Mucosa of descending colon (tissue), 3 donors: ENCODE measurements at regions not wholly inside any gene's neighbourhood (a gene's known extent, or its start where the extent isn't known, plus 50 kb on each side); places are given as distances from the start of the nearest gene placed in this dataset.

Experiments used
- ATAC-seq: fragments of 200-7000 bp; cut with Tn5 transposase; one replicate; pipeline ENCODE4 v1.9.1; 2020; ENCODE audit warnings: mild to moderate bottlenecking, moderate library complexity
- DNase-seq, 3 donors: peaks; one replicate each; pipeline ENCODE4 v3.0.0-alpha.2; 2020
- H3K36me3 ChIP-seq: fragments of 200-600 bp; one replicate; pipeline ENCODE4 v1.8.0; 2021; ENCODE audit warnings: low read depth, mild to moderate bottlenecking
- H3K4me1 ChIP-seq: fragments of 200-600 bp; one replicate; pipeline ENCODE4 v1.8.0; 2021; ENCODE audit warnings: low read depth, mild to moderate bottlenecking
- H3K4me3 ChIP-seq: fragments of 200-600 bp; one replicate; pipeline ENCODE4 v1.8.0; 2021; ENCODE audit warnings: mild to moderate bottlenecking
- H3K9me3 ChIP-seq: fragments of 200-600 bp; one replicate; pipeline ENCODE4 v1.8.0; 2021; ENCODE audit warnings: mild to moderate bottlenecking
- intact Hi-C, 2 donors: fragments of 100-400 bp; cut with DNase I in 1 of 2; cut with micrococcal nuclease in 1 of 2; formaldehyde crosslinking; loops; one replicate each; pipeline versions ENCODE4 v1.11.0 to v1.11.1; 2022; cut with DNase I, micrococcal nuclease
- TF ChIP-seq, protein P1 (sequence below): fragments of 200-600 bp; IDR thresholded peaks from one replicate; pipeline ENCODE4 v1.8.0; 2022; ENCODE audit warnings: antibody characterized with exemption, mild to moderate bottlenecking
- donor health status: DM: no; HTN: no; CAD: no; lungs with moderate emphysema.
- donor health status: DM: no; HTN: no; CAD: no.
- donor health status: DM: no; HTN: yes; CAD: no.

DNA sequence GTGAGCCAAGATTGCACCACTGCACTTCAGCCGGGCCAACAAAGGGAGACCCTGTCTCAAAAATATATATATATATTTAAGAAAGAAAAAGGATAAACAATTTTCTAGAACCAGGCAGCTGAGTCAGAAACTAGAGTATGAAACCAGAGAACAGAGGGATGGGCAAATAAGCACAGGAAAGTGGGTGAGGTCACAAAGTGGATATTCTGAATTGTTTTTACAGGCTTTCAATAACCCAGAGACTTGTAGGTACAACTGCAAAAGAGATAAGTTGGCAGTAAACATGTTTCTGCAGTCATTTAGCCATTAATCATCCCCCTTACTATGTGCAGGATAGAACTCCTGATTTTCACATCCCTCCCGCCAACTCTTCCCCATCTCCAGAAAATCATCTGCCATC lies 94.2 kb downstream of the BTG1 start:
- no peaks in the 10 kb centered on the region for H3K9me3 ChIP-seq
- TF ChIP-seq, protein P1, sequence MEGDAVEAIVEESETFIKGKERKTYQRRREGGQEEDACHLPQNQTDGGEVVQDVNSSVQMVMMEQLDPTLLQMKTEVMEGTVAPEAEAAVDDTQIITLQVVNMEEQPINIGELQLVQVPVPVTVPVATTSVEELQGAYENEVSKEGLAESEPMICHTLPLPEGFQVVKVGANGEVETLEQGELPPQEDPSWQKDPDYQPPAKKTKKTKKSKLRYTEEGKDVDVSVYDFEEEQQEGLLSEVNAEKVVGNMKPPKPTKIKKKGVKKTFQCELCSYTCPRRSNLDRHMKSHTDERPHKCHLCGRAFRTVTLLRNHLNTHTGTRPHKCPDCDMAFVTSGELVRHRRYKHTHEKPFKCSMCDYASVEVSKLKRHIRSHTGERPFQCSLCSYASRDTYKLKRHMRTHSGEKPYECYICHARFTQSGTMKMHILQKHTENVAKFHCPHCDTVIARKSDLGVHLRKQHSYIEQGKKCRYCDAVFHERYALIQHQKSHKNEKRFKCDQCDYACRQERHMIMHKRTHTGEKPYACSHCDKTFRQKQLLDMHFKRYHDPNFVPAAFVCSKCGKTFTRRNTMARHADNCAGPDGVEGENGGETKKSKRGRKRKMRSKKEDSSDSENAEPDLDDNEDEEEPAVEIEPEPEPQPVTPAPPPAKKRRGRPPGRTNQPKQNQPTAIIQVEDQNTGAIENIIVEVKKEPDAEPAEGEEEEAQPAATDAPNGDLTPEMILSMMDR: no peak
- no peaks in the 10 kb centered on the region for H3K36me3 ChIP-seq
- H3K4me1 ChIP-seq: no peaks in the 10 kb centered on the region
- ATAC-seq (no peak), DNase-seq (no peak)
- intact Hi-C loops: no loop called here
- no peak overlapping the region for H3K4me3 ChIP-seq

DNA sequence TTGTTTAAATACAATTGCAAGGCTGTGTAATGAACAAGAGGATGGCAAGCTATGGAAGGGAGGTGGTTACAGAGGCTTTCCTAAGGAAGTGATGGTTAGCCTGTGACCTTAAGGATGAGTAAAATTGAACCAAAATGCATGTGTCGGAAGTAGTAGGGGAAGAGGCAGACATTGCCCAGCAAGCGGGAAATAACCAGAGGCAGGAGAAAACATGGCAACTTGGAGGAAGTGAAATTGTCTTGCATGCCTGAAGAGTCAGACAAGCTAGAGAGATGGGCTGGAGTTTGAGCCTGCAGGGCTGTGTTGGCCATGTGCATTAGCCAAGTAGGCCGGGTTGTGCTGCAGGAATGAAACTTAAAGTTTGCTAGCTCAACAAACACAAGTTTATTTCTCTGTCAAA lies 96.2 kb downstream of the BTG1 start:
- Histone ChIP-seq H3K4me1 (no peaks in the 10 kb centered on the region), H3K9me3 (no peaks in the 10 kb centered on the region), H3K36me3 (no peaks in the 10 kb centered on the region), H3K4me3 (no peak overlapping the region)
- intact Hi-C loops: no loop called here
- DNase-seq (no peak), ATAC-seq (no peak)
- TF ChIP-seq, protein P1: no peak

DNA sequence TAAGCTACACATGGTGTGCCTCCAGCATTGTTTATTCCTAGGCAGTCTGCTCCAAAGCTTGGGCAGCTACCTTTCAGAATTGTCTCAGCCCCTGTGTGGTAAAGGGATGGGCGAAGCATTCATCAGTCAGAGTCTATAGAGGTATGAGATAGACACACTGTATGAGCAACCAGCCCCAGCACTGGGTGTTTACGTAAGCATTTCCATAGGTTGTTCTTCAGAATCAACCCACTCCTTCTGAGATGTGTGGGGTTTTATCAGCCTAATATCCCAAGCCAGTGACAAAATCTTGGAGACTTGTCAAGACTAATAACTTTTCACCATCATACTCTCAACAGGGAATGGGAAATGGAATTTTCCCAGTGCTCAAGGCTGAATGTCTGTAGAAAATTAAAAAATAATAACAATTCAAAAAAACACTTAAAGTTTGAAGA lies 98.2 kb downstream of the BTG1 start:
- TF ChIP-seq, protein P1: no peak
- no peaks in the 10 kb centered on the region for H3K9me3 ChIP-seq
- DNase-seq (no peak), ATAC-seq (peak; percentile 21)
- no peak overlapping the region for H3K4me3 ChIP-seq
- H3K4me1 ChIP-seq: no peaks in the 10 kb centered on the region
- intact Hi-C loops: no loop called here
- no peaks in the 10 kb centered on the region for H3K36me3 ChIP-seq

DNA sequence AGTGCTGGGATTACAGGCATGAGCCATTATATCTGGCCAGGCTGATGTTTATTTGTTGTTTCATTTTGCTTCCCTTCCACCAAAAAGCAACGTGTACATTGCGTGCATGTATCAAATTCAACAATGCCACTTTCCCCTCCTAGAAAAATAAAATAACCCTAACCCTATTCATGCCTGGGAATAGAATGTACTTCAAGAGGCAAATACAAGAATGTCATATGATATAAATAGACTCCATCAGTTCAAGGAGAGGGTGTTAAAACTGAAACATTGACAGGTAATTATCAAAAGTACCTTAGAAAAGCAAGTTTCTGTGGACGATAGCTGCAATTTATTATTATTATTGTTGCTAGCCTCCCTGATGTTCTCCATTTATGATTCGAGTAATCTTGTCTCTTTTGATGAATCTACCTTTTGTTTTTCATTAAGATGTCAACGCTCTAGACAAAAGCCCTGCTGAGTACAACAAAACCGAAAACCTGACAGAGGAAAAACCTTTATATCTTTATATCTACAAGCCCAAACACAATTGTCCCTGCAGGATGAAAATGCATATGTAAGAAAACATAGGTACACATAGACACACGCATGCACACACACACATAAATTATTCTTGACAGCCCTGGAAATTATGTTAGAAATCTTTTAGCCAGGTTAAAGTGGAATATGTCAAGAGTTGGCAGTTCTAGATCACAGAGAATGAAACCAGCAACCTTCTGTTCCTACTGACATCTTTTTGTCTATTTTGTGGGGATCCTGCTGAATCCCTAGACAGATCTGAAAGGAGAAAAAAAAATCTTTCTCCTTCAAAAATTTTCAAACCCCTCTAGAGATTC lies 98.9 kb downstream of the BTG1 start:
- no peaks in the 10 kb centered on the region for H3K4me1 ChIP-seq
- no peak for ATAC-seq
- no peak overlapping the region for H3K4me3 ChIP-seq
- intact Hi-C loops: no loop called here
- no peaks in the 10 kb centered on the region for H3K9me3 ChIP-seq
- H3K36me3 ChIP-seq: no peaks in the 10 kb centered on the region
- TF ChIP-seq, protein P1: no peak
- no peak for DNase-seq

DNA sequence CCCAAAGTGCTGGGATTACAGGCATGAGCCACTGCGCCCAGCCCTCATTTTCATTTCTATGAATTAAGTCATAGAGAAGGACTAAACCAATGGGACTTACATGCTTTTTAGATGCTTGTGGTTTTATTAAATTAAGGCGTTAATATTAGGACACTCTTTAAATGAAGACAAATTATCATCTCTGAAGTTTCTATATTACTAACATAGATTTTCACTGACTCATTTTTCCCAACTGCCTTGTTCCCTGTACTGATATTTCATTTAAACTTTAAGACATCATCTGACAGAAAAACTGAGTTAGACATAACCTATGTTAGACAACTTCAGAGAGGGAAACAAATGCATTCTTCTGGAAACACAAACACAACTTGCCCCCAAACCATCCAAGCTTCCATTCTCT lies 99.8 kb downstream of the BTG1 start:
- no peaks in the 10 kb centered on the region for H3K36me3 ChIP-seq
- DNase-seq: no peak
- H3K4me3 ChIP-seq: no peak overlapping the region
- ATAC-seq: no peak
- intact Hi-C loops: no loop called here
- TF ChIP-seq, protein P1: no peak
- no peaks in the 10 kb centered on the region for H3K9me3 ChIP-seq
- no peaks in the 10 kb centered on the region for H3K4me1 ChIP-seq

DNA sequence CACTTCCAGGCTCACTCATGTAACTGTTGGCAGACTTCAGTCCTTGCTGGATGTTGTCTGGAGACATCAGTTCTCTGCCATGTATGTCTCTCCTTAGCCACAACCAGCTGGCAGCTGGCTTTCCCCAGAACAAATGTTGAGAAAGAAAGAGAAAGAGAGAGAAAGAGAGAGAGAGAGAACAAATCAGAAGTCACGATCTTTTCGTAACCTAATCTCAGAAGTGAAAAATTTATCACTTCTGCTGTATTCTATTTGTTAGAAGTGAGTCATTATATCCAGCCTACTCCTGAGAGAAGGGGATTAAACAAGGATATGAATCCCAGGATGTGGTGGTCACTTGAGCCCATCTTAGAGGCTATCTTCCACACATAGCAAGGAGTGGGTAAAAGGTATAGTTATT lies 101.2 kb downstream of the BTG1 start:
- TF ChIP-seq, protein P1: no peak
- intact Hi-C loops: no loop called here
- no peak for DNase-seq
- Histone ChIP-seq H3K4me1 (no peaks in the 10 kb centered on the region), H3K36me3 (no peaks in the 10 kb centered on the region), H3K4me3 (no peak overlapping the region), H3K9me3 (no peaks in the 10 kb centered on the region)
- no peak for ATAC-seq
